Activated naive CD8-positive, alpha-beta T cell treated with anti-CD3 and anti-CD28 coated beads, Interleukin-2, amount 50 U/mL, for 24 hours (primary cell): ENCODE measurements at regions not wholly inside any gene's neighbourhood (a gene's known extent, or its start where the extent isn't known, plus 50 kb on each side); places are given as distances from the start of the nearest gene placed in this dataset.
"Not testable (repeated sequence)": the region's sequence is repeated elsewhere in the genome, so short reads cannot be mapped to it uniquely, and the experiment has no call there.

Experiments
- ATAC-seq: fragments of 150-1000 bp; cut with Tn5 transposase; one replicate; pipeline ENCODE4 v1.10.0; 2021
- DNase-seq: peaks from one replicate; pipeline ENCODE4 v3.0.0; 2021
- H3K27ac Mint-ChIP-seq: one replicate; pipeline ENCODE4 v1.8.0; 2021; ENCODE audit warnings: mild to moderate bottlenecking, mixed read lengths
- H3K27me3 Mint-ChIP-seq: one replicate; pipeline ENCODE4 v1.8.0; 2021; ENCODE audit warnings: mixed read lengths
- H3K36me3 Mint-ChIP-seq: one replicate; pipeline ENCODE4 v1.8.0; 2021; ENCODE audit warnings: low read depth, mixed read lengths
- H3K4me1 Mint-ChIP-seq: one replicate; pipeline ENCODE4 v1.8.0; 2021; ENCODE audit warnings: mixed read lengths
- H3K4me3 Mint-ChIP-seq: one replicate; pipeline ENCODE4 v1.8.0; 2021; ENCODE audit warnings: mild to moderate bottlenecking, moderate library complexity, mixed read lengths
- H3K9me3 Mint-ChIP-seq: one replicate; pipeline ENCODE4 v1.8.0; 2021; ENCODE audit warnings: mixed read lengths

DNA sequence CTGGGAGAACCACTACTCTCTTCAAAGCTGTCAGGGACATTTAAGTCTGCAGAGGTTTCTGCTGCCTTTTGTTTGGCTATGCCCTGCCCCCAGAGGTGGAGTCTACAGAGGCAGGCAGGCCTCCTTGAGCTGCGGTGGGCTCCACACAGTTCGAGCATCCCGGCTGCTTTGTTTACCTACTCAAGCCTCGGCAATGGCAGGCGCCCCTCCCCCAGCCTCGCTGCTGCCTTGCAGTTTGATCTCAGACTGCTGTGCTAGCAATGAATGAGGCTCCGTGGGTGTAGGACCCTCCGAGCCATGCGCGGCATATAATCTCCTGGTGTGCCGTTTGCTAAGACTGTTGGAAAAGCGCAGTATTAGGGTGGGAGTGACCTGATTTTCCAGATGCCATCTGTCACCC lies 115.3 kb upstream of the WNT7A start:
- H3K9me3 Mint-ChIP-seq, result peaks cover 19% of the 10 kb centered on the region
- H3K27ac Mint-ChIP-seq, H3K36me3 Mint-ChIP-seq, ATAC-seq, H3K4me1 Mint-ChIP-seq, DNase-seq, H3K4me3 Mint-ChIP-seq, H3K27me3 Mint-ChIP-seq: not testable (repeated sequence)

DNA sequence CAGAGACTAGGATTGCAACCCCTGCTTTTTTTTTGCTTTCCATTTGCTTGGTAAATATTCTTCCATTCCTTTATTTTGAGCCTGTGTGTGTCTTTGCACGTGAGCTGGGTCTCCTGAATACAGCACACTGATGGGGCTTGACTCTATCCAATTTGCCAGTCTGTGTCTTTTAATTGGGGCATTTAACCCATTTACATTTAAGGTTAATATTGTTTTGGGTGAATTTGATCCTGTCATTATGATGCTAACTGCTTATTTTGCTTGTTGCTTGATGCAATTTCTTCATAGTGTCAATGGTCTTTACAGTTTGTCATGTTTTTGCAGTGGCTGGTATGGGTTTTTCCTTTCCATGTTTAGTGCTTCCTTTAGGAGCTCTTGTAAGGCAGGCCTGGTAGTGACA lies 109.1 kb upstream of the WNT7A start:
- not testable (repeated sequence) for ATAC-seq, H3K36me3 Mint-ChIP-seq, DNase-seq, H3K4me1 Mint-ChIP-seq, H3K27ac Mint-ChIP-seq, H3K27me3 Mint-ChIP-seq, H3K4me3 Mint-ChIP-seq
- H3K9me3 Mint-ChIP-seq, result peaks cover 29% of the 10 kb centered on the region

DNA sequence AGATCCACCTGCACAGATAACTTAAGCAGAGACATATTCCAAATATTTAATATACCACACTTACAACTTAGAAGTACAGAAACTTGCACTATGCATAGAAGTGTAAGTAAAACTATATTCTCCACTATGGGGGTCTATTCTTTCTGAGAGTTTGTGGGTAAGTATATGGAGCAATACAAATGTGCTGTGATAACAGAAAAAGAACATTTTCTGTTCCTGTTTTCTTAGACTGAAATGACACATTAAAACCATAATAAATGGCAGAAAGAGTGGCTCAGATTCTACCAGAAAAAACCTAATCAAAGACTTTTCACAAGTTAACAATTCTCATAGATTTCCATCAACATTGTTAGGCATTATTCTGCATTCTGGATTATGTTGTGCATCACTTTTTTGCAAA lies 96.6 kb upstream of the WNT7A start:
- H3K27me3 Mint-ChIP-seq, result peaks cover 2% of the 10 kb centered on the region
- no peak overlapping the region for H3K27ac Mint-ChIP-seq
- H3K4me1 Mint-ChIP-seq, result no peaks in the 10 kb centered on the region
- DNase-seq (no peak), ATAC-seq (no peak)
- H3K9me3 Mint-ChIP-seq, result peaks cover 41% of the 10 kb centered on the region
- no peak overlapping the region for H3K4me3 Mint-ChIP-seq
- H3K36me3 Mint-ChIP-seq, result peaks cover 4% of the 10 kb centered on the region

DNA sequence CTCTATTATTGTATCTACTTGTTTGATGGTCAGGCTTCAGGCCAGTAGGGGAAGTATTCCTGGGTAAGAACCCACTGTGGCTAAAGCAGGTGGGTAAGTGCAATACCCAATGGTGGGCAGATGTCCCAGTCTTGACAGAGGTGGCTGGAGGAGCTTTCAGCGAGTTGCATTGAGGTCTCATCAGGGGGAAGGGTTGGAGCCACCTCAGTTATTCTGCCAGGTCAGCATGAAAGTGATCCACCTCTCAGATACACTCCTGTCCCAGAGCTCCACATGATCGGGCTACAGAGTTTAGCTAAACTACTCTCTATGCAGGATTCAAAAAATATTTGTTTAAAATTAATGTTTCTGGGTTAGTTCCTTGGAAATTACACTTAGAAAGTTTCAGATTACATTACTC lies 95.8 kb upstream of the WNT7A start:
- Mint-ChIP-seq H3K4me3 (no peak overlapping the region), H3K9me3 (peaks cover 44% of the 10 kb centered on the region), H3K36me3 (peaks cover 4% of the 10 kb centered on the region), H3K27me3 (peaks cover 2% of the 10 kb centered on the region), H3K4me1 (no peaks in the 10 kb centered on the region), H3K27ac (no peak overlapping the region)
- DNase-seq (no peak), ATAC-seq (no peak)

DNA sequence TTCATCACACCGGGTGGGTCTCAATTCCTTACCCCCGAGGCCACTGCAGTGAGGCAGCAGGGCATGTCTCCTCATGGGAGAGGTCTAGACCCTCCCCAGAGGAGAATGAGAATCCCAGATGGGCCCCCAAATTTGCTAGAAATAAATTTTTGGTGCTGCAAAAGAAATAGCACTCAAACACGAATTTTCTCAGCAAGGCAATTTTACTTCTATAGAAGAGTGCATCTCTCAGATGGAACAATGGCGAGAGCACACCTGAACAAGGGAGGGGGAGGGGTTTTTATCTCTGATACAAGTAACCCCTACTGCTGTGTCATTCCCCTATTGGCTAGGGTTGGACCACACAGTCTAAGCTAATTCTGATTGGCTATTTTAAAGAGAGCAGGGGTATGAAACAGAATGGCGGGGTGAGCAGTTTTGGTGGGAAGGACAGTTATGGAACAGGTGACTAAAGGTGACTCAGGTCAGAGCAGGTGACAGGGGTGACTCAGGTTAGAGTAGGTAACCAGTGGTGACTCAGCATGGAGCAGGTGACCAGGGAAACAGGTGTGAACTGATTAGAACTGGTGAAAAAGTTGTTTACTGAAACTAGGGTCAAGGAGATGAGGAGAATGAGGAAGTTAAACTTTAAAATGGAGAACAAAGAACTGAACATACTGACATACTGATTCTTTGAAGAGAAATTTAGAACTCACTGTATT lies 93.0 kb upstream of the WNT7A start:
- Mint-ChIP-seq H3K27me3 (no peaks in the 10 kb centered on the region), H3K9me3 (peaks cover 39% of the 10 kb centered on the region), H3K4me3 (no peak overlapping the region), H3K4me1 (no peaks in the 10 kb centered on the region), H3K27ac (no peak overlapping the region), H3K36me3 (peaks cover 3% of the 10 kb centered on the region)
- DNase-seq, result no peak
- ATAC-seq, result no peak

DNA sequence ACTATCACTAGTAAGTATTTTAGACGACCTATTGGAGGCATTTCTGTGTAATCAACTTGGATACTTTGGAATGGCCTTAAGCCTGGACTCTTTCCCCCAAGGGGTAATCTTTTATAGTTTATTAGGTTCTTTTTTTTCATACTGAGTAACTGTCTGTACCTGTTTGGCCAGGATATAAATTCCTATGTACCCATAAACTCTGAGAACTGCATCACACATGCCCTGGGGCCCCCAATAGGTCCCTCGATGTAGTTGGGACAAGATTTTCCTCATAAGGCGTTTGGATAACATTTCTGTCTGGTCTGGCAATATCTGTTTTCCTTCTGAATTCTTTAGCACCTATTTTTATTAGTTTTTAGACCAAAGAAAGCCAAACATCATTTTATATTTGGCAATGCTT lies 86.4 kb upstream of the WNT7A start:
- Mint-ChIP-seq H3K4me3 (no peak overlapping the region), H3K36me3 (no peaks in the 10 kb centered on the region), H3K4me1 (no peaks in the 10 kb centered on the region), H3K27ac (no peak overlapping the region), H3K27me3 (peaks cover 10% of the 10 kb centered on the region), H3K9me3 (peaks cover 15% of the 10 kb centered on the region)
- ATAC-seq (no peak), DNase-seq (no peak)

DNA sequence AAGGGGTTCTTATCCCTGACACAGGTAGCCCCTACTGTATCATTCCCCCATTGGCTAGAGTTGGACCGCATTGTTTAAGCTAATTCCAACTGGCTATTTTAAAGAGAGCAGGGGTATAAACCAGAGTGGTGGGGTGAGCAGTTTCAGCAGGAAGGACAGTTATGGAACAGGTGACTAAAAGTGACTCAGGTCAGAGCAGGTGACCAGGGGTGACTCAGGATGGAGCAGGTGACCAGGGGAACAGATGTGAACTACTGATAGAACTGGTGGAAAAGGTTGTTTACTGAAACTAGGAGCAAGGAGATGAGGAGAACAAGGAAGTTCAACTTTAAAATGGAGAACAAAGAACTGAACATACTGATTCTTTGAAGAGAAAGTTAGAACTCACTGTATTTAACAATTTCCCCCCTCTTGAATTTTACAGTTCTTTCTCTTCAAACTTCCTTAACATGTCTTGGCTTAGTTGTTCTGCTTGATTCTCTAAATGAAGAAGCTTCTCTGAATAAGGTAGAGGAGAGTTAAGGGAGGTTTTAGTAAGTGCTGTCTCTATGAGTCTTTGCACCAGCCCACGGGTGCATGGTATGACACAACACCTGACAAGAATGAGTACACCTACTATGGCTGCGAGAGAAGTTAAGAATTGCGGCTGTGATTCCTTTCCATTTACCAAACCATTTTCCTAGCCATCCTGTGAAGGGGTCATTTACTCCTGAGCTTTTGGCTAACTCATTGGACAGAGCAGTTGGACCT lies 83.4 kb upstream of the WNT7A start:
- peaks cover 18% of the 10 kb centered on the region for H3K27me3 Mint-ChIP-seq
- H3K36me3 Mint-ChIP-seq, result no peaks in the 10 kb centered on the region
- H3K4me3 Mint-ChIP-seq, result no peak overlapping the region
- no peak for DNase-seq
- peaks cover 17% of the 10 kb centered on the region for H3K9me3 Mint-ChIP-seq
- no peak overlapping the region for H3K27ac Mint-ChIP-seq
- ATAC-seq, result no peak
- no peaks in the 10 kb centered on the region for H3K4me1 Mint-ChIP-seq

DNA sequence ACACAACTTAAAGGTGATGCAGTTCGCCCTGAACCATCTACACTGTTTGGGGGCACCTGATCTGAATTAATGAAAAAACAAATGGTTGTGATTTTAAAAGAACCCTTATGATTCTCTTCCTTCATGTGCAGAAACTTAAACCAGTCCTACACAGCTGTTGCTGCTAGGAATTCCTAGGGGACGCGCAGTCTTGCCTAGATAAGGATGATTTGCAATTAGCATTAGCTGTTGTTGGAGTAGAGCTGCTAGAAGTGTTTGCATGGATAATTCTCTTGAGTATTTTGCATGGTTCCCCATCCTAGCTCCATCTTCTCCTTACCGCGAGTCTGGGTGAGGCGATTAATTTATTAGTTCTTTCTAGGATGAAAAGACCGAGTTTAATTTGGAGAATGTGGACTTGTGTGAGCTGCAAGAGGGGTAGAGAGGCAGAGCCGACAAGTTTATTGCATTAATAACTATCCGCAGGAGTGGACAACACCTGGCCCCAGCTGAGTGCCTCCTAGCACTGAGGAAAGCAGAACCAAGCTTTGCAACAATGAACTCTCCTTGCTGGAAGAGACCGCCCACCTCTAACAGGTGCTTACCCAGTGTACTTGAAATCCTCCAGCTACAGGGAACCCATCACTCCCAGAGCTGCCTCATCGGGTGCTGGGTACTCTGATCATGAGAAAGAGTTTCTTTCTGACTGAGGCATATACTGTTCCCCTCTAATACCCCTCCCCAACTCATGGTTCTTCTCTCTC lies 75.0 kb upstream of the WNT7A start:
- Mint-ChIP-seq H3K36me3 (no peaks in the 10 kb centered on the region), H3K27ac (no peak overlapping the region), H3K9me3 (peaks cover 12% of the 10 kb centered on the region), H3K27me3 (peaks cover 4% of the 10 kb centered on the region), H3K4me1 (no peaks in the 10 kb centered on the region), H3K4me3 (no peak overlapping the region)
- no peak for DNase-seq
- no peak for ATAC-seq

DNA sequence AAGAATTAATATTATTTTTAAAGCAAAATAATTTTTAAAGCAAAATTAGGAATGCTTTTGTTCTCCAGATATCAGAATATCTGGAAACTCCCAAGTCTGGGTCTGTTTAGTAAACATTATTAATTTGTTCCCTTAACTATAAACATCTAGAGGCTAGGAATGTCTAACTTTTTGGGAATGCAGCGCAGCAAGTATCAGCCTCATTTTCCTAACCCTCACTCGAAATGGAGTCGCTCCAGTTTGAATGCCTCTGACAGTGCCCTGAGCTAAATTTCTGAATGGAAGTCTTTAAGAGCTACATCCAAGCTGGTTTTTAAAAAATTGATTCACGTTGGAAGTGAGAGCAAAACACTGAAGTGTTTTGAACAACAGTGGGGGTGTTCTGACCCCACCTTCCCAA lies 74.4 kb upstream of the WNT7A start:
- DNase-seq (no peak), ATAC-seq (no peak)
- Mint-ChIP-seq H3K27ac (no peak overlapping the region), H3K36me3 (no peaks in the 10 kb centered on the region), H3K27me3 (peaks cover 4% of the 10 kb centered on the region), H3K4me3 (no peak overlapping the region), H3K4me1 (no peaks in the 10 kb centered on the region), H3K9me3 (peaks cover 11% of the 10 kb centered on the region)

DNA sequence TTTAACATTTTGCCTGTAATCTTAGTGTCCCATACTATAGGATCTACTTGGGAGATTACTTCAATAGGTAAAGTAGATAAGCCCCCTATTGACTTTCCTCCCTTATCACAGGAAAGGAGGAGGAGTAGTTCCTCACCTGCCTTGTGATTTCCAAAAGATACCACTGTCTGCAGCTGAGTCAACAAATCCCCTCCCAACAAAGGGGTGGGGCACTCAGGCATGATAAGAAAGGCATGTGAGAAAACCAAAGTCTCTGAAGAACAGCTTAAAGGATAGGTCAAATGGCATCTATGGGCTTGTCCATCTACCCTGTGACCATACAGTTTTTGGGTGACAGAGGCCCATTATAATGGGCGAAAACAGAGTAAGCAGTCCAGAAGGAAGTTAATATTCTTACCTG lies 71.3 kb upstream of the WNT7A start:
- Mint-ChIP-seq H3K9me3 (peaks cover 14% of the 10 kb centered on the region), H3K36me3 (no peaks in the 10 kb centered on the region), H3K4me1 (no peaks in the 10 kb centered on the region), H3K4me3 (no peak overlapping the region), H3K27me3 (peaks cover 10% of the 10 kb centered on the region), H3K27ac (no peak overlapping the region)
- no peak for ATAC-seq
- DNase-seq, result no peak

DNA sequence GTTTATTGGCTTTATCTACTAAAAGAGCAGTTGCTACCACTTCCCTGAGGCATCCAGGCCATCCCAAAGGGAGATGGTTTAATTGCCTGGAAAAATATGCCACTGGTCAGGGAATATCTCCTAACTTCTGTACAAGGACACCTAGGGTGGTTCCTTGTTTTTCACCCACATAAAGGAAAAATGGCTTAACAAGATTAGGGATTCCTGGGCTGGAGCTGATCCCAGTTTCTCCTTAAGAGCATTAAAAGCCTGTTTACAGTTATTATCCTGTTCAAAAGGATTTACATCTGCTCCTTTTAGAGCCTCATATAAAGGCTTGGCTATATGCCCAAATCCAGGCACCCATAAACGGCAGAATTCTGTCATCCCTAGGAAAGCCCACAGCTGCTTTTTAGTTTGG lies 70.2 kb upstream of the WNT7A start:
- Mint-ChIP-seq H3K27ac (no peak overlapping the region), H3K36me3 (no peaks in the 10 kb centered on the region), H3K27me3 (peaks cover 11% of the 10 kb centered on the region), H3K9me3 (peaks cover 22% of the 10 kb centered on the region), H3K4me3 (no peak overlapping the region), H3K4me1 (no peaks in the 10 kb centered on the region)
- DNase-seq (no peak), ATAC-seq (no peak)

DNA sequence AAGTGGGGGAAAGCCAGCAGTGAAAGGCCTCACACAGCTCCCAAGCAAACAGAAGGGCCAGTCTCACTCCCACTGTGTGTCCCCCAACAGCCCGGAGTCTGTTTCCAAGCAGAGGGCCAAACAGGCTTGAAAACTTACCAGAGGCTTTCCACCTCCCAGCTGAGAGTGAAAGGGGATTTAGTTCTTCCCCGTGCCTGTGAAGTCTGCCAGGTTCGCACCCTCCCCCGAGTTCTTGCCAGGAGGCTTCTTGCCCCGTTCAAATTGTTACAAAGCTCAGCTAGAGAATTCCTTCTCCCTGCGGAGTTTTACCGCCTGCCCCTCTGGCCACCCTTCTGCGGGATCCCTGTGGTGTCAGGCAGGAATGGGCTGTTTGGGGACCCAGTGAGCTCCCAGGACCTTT lies 68.0 kb upstream of the WNT7A start:
- Mint-ChIP-seq H3K4me1 (no peaks in the 10 kb centered on the region), H3K4me3 (no peak overlapping the region), H3K36me3 (peaks cover 3% of the 10 kb centered on the region), H3K9me3 (peaks cover 39% of the 10 kb centered on the region), H3K27ac (no peak overlapping the region), H3K27me3 (peaks cover 12% of the 10 kb centered on the region)
- DNase-seq, result no peak
- ATAC-seq, result no peak

DNA sequence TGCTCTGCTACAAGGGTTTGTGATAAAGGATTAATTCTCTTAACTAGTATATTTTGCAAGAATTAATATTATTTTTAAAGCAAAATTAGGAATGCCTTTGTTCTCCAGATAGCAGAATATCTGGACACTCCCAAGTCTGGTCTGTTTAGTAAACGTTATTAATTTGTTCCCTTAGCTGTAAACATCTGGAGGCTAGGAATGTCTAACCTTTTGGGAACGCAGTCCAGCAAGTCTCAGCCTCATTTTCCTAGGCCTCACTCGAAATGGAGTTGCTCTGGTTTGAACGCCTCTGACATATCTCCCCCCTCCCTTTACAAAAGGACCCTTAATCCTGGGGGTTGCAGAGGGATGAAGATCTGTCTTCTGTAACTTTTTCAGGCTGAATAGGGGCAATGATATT lies 59.3 kb upstream of the WNT7A start:
- Mint-ChIP-seq H3K4me1 (no peaks in the 10 kb centered on the region), H3K9me3 (peaks cover 17% of the 10 kb centered on the region), H3K27me3 (peaks cover 8% of the 10 kb centered on the region), H3K36me3 (peaks cover 3% of the 10 kb centered on the region), H3K27ac (no peak overlapping the region), H3K4me3 (no peak overlapping the region)
- ATAC-seq, result no peak
- DNase-seq, result no peak

DNA sequence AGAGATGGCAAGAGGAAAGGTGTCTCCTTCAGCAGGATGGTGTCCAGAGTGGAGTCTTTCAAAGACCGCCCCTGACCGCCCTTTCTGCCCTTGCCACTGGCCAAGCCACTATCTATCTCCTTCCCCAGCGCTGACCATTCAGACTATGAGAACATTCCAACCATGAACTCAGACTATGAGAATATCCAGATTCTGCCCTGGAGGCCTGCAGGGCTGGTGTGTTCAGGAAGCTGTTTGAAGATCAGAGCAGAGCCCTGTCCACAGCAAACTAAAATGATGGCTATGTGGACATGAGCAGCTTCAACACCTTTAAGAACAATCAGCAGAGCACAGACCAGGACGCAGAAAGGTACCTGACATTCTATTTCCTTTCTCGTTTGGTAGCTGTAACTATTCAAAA lies 57.3 kb upstream of the WNT7A start:
- H3K9me3 Mint-ChIP-seq, result peaks cover 3% of the 10 kb centered on the region
- H3K4me1 Mint-ChIP-seq, result peaks cover 4% of the 10 kb centered on the region
- peaks cover 3% of the 10 kb centered on the region for H3K36me3 Mint-ChIP-seq
- no peak overlapping the region for H3K27ac Mint-ChIP-seq
- H3K27me3 Mint-ChIP-seq, result peaks cover 20% of the 10 kb centered on the region
- ATAC-seq, result no peak
- DNase-seq, result no peak
- no peak overlapping the region for H3K4me3 Mint-ChIP-seq

DNA sequence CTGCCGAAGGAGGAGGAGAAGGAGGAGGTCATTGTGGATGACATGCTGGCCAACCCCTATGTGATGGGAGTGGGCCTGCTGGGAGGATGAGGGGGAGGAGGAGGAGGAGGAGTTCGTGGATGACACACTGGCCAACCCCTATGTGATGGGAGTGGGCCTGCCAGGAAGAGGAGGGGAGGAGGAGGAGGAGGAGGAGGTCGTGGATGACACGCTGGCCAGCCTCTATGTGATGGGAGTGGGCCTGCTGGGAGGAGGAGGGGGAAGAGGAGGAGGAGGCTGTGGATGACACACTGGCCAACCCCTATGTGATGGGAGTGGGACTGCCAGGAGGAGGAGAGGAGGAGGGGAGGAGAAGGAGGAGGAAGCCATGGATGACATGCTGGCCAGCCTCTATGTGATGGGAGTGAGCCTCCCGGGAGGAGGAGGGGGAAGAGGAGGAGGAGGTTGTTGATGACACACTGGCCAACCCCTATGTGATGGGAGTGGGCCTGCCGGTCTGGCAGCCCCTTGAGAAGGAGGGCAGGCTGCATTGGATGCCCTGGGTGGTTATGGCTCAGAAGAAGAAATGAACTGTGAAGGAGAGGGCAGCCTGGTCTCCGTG lies 55.7 kb upstream of the WNT7A start:
- Mint-ChIP-seq H3K9me3 (peaks cover 9% of the 10 kb centered on the region), H3K27me3 (peaks cover 31% of the 10 kb centered on the region), H3K4me1 (peaks cover 4% of the 10 kb centered on the region), H3K4me3 (no peak overlapping the region), H3K27ac (no peak overlapping the region), H3K36me3 (peaks cover 3% of the 10 kb centered on the region)
- DNase-seq (no peak), ATAC-seq (no peak)
